ENCODE measurements at regions not wholly inside any gene's neighbourhood (a gene's known extent, or its start where the extent isn't known, plus 50 kb on each side); places are given as distances from the start of the nearest gene placed in this dataset.

- Histone ChIP-seq H3F3A (ENCODE audit: insufficient read depth, low read length) (no peaks in the 10 kb centered on the region), H4K20me1 (ENCODE audit: insufficient read depth, low read length) (no peaks in the 10 kb centered on the region), H3K9me2 (replicated peaks; ENCODE audit: insufficient read depth, low read length) (no peaks in the 10 kb centered on the region), H3K79me2 (ENCODE audit: low read length) (no peaks in the 10 kb centered on the region), H3K27me3 (replicated peaks; ENCODE audit: insufficient read depth, low read length) (no peaks in the 10 kb centered on the region; the same call in 1 of the 2 replicates), H2AFZ (ENCODE audit: low read length) (no peak overlapping the region), H3K9ac (ENCODE audit: low read length) (no peak overlapping the region), H3K27ac (ENCODE audit: low read length) (no peak overlapping the region), H3K9me3 (replicated peaks; ENCODE audit: insufficient read depth, low read length) (no peaks in the 10 kb centered on the region), H3K4me2 (ENCODE audit: low read depth, low read length) (no peak overlapping the region), H3K4me1 (ENCODE audit: low read length) (no peaks in the 10 kb centered on the region), H3K36me3 (replicated peaks; ENCODE audit: insufficient read depth, low read length) (no peaks in the 10 kb centered on the region), H3K4me3 (ENCODE audit: low read length) (no peak overlapping the region)
- no peak for DNase-seq
- no peak for TF ChIP-seq CTCF (IDR thresholded peaks at IDR 0.05; ENCODE audit: low read length)
- TF ChIP-seq EZH2 (optimal IDR thresholded peaks at IDR 0.05; ENCODE audit: low read depth, low read length), result no peak
These were observed 298.5 kb upstream of the FOXF1 start for GRCh38 chr16:86211800-86212199.

- no peak overlapping the region for H3K4me2 ChIP-seq (ENCODE audit: low read depth, low read length)
- H3K9me3 ChIP-seq (replicated peaks; ENCODE audit: insufficient read depth, low read length), result no peaks in the 10 kb centered on the region
These were observed 297.5 kb upstream of the FOXF1 start for GRCh38 chr16:86212706-86213436.

GRCh38 chr16:86213437-86214205 is 296.7 kb upstream of the FOXF1 start:
- TF ChIP-seq CTCF (IDR thresholded peaks at IDR 0.05; ENCODE audit: low read length) (no peak), EZH2 (optimal IDR thresholded peaks at IDR 0.05; ENCODE audit: low read depth, low read length) (no peak), EZH2phosphoT487 (IDR thresholded peaks at IDR 0.05; ENCODE audit: low read length) (no peak)
- Histone ChIP-seq H3K9ac (ENCODE audit: low read length) (no peak overlapping the region), H4K20me1 (ENCODE audit: insufficient read depth, low read length) (no peaks in the 10 kb centered on the region), H3K4me1 (ENCODE audit: low read length) (no peaks in the 10 kb centered on the region), H3K27me3 (replicated peaks; ENCODE audit: insufficient read depth, low read length) (no peaks in the 10 kb centered on the region; the same call in 1 of the 2 replicates), H3F3A (ENCODE audit: insufficient read depth, low read length) (no peaks in the 10 kb centered on the region), H3K79me2 (ENCODE audit: low read length) (no peaks in the 10 kb centered on the region), H3K4me2 (ENCODE audit: low read depth, low read length) (no peak overlapping the region), H3K27ac (ENCODE audit: low read length) (no peak overlapping the region), H3K9me3 (replicated peaks; ENCODE audit: insufficient read depth, low read length) (no peaks in the 10 kb centered on the region), H3K4me3 (ENCODE audit: low read length) (no peak overlapping the region), H3K36me3 (replicated peaks; ENCODE audit: insufficient read depth, low read length) (no peaks in the 10 kb centered on the region), H3K9me2 (replicated peaks; ENCODE audit: insufficient read depth, low read length) (no peaks in the 10 kb centered on the region), H2AFZ (ENCODE audit: low read length) (no peak overlapping the region)
- DNase-seq, result no peak

More at GRCh38 chr16:86212706-86213436, 297.5 kb upstream of the FOXF1 start:
- no peaks in the 10 kb centered on the region for H4K20me1 ChIP-seq (ENCODE audit: insufficient read depth, low read length)
- no peaks in the 10 kb centered on the region for H3K36me3 ChIP-seq (replicated peaks; ENCODE audit: insufficient read depth, low read length)
- H3K27ac ChIP-seq (ENCODE audit: low read length), result no peak overlapping the region
- no peaks in the 10 kb centered on the region for H3K4me1 ChIP-seq (ENCODE audit: low read length)
- H3K9me2 ChIP-seq (replicated peaks; ENCODE audit: insufficient read depth, low read length), result no peaks in the 10 kb centered on the region
- no peak overlapping the region for H3K4me3 ChIP-seq (ENCODE audit: low read length)
- H2AFZ ChIP-seq (ENCODE audit: low read length), result no peak overlapping the region
- TF ChIP-seq CTCF (IDR thresholded peaks at IDR 0.05; ENCODE audit: low read length) (no peak), EZH2phosphoT487 (IDR thresholded peaks at IDR 0.05; ENCODE audit: low read length) (no peak)
- no peaks in the 10 kb centered on the region for H3K79me2 ChIP-seq (ENCODE audit: low read length)
- no peaks in the 10 kb centered on the region; the same call in 1 of the 2 replicates for H3K27me3 ChIP-seq (replicated peaks; ENCODE audit: insufficient read depth, low read length)
- no peak overlapping the region for H3K9ac ChIP-seq (ENCODE audit: low read length)
- DNase-seq, result no peak
- no peaks in the 10 kb centered on the region for H3F3A ChIP-seq (ENCODE audit: insufficient read depth, low read length)
